ENCODE measurements at regions not wholly inside any gene's neighbourhood (a gene's known extent, or its start where the extent isn't known, plus 50 kb on each side); places are given as distances from the start of the nearest gene placed in this dataset.
"Not testable (repeated sequence)": the region's sequence is repeated elsewhere in the genome, so short reads cannot be mapped to it uniquely, and the experiment has no call there.

DNA sequence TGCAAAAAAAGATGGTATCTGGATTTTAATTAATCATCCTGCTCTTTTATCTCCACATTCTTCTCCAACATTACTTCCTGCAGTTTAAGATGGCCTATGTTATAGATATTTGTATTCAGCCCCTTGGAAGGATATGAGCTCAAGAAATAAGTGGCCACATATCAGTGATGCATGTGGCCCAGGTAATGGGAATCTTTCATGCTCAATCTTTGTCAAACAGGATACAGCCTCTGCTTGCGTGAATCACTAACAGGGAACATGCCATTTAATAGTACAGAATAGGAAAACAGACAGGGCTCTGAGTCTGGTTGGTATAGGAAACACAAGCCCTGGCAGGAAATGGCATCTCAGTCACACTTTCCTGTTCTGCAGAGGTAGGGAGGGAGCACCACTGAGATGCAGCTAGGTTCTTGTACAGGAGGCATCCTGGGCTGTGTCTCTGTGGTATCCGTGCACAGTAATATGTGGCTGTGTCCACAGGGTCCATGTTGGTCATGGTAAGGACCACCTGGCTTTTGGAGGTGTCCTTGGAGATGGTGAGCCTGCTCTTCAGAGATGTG, 774.6 kb downstream of the TMEM121 start:
- DNase-seq (ENCODE audit: low read depth, low spot score): not testable (repeated sequence)

DNA sequence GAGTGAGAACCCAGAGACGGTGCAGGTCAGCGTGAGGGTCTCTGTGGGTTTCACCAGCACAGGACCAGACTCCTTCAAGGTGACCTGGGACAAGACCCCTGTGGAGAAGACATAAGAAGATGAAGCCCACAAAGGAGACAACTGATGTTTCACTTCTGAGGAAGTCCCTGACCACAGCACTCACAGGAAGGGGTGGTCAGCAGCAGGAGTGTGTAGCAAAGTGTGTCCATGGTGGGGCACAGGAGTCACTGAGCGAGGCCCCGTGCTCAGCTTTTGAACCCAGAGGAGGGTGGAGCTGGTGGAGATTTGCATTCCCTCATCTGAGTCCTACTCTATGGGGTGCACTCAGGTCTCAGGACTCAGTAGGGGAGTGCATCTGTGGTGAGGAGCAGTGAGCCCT, 775.2 kb downstream of the TMEM121 start:
- not testable (repeated sequence) for DNase-seq (ENCODE audit: low read depth, low spot score)

DNA sequence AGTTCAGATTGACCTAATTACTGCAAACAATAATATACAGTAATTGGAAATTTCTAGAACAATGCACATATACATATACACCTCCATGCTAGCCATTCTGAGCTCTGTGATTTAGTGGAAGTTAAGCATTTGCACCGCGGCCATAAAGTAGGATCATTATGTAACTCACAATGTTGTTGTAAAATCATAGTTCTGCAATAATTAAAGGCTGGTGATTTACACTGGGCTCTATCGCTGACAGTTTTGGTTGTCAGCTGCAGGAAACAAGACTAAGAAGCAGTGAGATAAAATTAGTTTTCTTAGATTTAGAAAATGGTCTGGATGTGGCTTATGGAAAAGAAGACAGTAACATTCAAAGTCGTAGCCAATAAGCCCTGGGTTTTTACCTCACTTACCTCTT, 776.3 kb downstream of the TMEM121 start:
- no peak for DNase-seq (ENCODE audit: low read depth, low spot score)

- DNase-seq (ENCODE audit: low read depth, low spot score): no peak
Observed at GRCh38 chr14:106304271-106304670, 777.9 kb downstream of the TMEM121 start.

- peak; percentile 0 for DNase-seq (ENCODE audit: low read depth, low spot score)
Observed at GRCh38 chr14:106308839-106309389, 782.5 kb downstream of the TMEM121 start.

DNA sequence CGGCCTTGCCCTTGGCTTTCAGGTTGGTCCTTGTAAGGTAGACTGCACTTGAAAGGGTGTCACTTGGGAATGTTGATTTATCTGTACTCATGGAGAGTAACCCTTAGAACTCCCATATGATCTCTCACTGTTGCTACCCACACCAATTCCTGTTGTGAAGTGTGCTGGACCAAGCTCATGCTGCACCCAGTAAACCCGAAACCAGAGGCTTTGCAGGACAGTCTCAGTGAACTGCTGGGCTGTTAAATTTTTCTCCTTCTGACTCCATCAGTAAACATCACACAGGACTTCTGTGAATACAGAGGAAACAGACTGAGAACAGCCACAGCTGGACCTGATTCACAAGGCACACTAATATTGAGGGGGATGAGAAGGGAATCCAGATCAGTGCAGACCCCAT, 783.0 kb downstream of the TMEM121 start:
- DNase-seq (ENCODE audit: low read depth, low spot score): no peak

DNA sequence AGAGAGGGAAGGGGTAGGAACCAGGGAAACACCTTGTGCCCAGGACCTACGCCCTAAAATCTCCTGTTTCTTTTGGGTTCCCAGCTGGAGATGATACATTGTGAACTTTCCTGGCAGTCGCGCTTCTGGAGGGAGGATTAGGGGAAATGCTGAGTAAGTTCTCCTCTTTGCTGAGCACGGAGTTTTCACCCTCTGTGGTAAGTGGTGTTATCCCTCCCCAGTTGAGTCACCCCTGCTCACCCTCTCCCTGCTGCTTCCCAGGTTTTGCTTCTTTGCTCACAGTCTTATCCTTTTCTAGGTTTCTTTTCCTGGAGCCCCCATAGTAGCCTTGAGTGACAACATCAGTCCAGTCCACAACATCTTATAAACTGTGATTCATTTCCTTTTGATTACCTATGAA, 789.1 kb downstream of the TMEM121 start:
- no peak for DNase-seq (ENCODE audit: low read depth, low spot score)

DNA sequence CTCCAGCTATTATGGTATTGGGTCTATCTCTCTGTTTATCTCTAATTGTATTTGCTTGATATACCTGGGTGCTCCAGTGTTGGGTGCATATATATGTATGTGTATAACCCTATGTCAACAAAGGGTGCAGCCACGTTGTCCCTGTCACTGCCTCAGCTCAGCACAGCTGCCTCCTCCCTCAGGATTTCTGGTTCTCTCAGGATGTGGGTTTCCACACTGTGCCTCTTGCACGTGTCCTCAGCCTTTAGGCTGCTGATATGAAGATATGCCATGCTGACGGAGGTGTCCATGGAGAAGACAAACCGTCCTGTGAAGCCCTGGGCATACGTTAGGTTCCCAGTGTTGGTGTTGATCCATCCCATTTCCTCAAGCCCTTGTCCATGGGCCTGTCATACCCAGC, 791.2 kb downstream of the TMEM121 start:
- no peak for DNase-seq (ENCODE audit: low read depth, low spot score)

DNA sequence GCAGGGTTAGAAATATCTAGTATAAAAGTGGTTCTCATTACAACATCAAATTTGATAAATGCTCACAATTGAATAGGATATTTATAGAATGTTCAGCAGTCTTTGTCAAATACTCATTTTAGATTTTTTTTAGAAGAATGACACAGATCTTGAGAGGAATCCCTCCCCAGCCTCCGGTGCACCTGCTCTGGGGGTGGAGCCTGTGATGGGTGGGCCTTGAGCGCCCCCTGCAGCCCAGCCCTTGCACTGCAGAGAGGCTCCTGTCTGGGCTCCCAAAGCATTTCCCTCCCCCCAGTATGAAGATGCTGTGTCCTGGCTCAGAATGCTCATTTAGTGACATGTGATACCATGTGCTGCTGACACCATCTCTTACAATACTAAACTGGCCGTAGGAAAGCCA, 792.3 kb downstream of the TMEM121 start:
- DNase-seq (ENCODE audit: low read depth, low spot score): no peak

DNA sequence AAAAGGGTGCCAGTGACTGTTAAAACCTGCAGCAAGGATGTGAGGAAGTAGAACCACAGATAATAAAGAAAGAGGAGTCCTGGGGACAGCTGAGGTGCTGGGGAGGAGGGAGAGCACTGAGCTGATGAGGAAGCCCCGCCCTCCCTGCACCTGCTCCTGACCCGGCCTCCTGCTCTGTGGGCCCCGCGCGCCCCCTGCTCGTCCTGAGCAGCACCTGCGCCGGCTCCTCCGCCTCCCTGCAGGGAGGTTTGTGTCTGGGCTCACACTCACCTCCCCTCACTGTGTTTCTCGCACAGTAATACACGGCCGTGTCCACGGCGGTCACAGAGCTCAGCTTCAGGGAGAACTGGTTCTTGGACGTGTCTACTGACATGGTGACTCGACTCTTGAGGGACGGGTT, 797.6 kb downstream of the TMEM121 start:
- not testable (repeated sequence) for DNase-seq (ENCODE audit: low read depth, low spot score)

DNA sequence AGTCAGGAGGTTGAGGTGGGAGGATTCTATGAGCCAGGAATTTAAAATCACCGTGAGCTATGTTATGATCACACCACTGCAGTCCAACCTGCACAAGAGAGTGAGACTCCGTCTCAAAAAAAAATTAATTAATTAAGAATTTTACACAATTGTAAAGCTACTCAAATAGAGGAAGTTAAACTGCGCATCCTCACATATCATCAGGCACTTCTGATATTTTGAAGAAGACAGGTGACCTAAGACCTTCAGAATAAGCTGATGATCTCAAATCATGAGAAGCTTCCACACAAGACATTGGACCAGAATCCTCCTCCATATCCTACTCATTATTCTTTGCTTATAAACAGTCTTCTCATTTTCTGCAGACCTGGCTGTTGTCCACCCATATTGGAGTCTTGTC, 800.9 kb downstream of the TMEM121 start:
- DNase-seq (ENCODE audit: low read depth, low spot score): no peak

GRCh38 chr14:106327702-106328353, 801.4 kb downstream of the TMEM121 start:
- not testable (repeated sequence) for DNase-seq (ENCODE audit: low read depth, low spot score)

DNA sequence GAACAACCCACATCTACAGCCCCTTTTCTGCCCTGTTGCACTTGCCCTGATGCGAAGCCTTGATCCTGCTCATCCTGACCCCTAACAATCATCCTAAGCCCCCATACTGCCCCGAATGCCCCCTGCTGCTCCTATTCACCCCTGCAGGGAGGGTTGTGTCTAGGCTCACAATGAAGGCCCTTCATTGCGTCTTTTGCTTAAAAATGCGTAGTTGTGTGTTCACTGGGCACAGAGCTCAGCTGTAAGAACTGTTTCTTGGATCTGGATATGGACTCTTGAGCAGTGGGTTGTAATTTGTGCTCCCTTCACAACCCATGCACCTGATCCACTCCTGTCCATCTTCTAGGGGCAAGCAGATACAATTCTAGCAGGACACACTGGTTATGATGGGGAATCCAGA, 802.9 kb downstream of the TMEM121 start:
- not testable (repeated sequence) for DNase-seq (ENCODE audit: low read depth, low spot score)

GRCh38 chr14:106329987-106330774, 803.8 kb downstream of the TMEM121 start:
- DNase-seq (ENCODE audit: low read depth, low spot score): not testable (repeated sequence)

GRCh38 chr14:106334428-106335109, 808.2 kb downstream of the TMEM121 start:
- DNase-seq (ENCODE audit: low read depth, low spot score): not testable (repeated sequence)

DNA sequence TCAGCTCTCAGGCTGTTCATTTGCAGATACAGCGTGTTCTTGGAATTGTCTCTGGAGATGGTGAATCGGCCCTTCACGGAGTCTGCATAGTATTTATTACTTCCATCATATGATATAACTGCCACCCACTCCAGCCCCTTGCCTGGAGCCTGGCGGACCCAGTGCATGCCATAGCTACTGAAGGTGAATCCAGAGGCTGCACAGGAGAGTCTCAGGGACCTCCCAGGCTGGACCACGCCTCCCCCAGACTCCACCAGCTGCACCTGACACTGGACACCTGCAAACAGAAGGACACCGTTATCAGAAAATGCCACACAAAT, 808.7 kb downstream of the TMEM121 start:
- not testable (repeated sequence) for DNase-seq (ENCODE audit: low read depth, low spot score)

- not testable (repeated sequence) for DNase-seq (ENCODE audit: low read depth, low spot score)
Observed at GRCh38 chr14:106338775-106339174, 812.4 kb downstream of the TMEM121 start.

DNA sequence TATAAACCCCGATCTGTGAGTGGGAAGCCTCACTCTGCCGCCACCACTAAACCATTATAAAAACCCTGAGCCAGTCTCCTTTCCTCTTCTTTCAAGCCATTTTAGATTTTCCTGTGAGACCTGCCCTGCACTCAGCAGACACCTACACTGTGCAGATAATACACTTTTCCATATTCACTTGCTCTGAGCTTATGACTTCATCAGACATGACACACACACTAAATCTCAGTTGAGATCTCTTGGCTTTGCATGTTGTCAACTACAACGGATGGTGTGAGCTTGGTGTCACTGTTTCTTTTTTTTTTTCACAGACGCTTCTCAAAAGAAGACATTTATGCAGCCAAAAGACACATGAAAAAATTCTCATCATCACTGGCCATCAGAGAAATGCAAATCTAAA, 814.3 kb downstream of the TMEM121 start:
- DNase-seq (ENCODE audit: low read depth, low spot score): not testable (repeated sequence)

DNA sequence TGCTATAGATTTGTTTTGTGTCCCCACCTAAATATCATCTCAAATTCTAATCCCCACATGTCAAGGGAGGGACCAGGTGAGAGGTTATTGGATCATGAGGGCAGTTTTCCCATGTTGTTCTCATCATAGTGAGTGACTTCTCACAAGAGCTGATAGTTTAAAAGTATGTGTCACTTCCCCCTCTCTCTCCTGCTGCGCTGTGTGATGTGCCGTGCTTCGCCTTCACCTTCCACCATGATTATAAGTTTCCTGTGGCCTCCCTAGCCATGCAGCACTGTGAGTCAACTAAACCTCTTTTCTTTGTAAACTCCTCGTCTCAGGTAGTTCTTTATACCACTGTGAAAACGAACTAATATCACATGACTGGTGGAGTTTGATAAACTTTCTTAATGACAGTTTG, 814.8 kb downstream of the TMEM121 start:
- not testable (repeated sequence) for DNase-seq (ENCODE audit: low read depth, low spot score)

GRCh38 chr14:106343626-106344025, 817.2 kb downstream of the TMEM121 start:
- DNase-seq (ENCODE audit: low read depth, low spot score): no peak

DNA sequence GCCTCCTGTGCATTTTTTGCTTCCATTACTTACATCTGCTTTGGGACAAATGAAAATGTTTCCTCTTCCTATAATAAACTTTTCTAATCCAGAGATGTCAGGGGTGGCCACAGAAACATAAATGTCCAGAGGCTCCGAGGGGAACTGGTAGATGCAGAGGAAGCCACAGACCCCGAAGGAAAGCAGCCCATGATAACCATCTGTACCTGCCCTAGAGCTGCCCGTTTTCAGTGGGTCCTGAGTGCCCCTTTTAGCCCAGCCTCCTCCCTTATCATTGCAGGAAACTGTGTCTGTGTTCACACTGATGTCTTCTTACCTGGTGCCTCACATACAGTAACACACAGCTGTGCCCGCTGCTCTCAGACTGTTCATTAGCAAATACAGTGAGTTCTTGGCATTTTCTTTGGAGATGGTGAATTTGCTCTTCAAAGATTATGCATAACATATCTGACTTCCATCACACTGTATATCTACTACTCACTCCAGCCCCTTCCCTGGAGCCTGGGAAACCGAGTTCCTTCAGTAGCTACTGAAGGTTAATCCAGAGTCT, 817.8 kb downstream of the TMEM121 start:
- DNase-seq (ENCODE audit: low read depth, low spot score): not testable (repeated sequence)

Measured in iPS DF 19.7 (cell line).